AG04449 (cell line): ENCODE measurements at regions not wholly inside any gene's neighbourhood (a gene's known extent, or its start where the extent isn't known, plus 50 kb on each side); places are given as distances from the start of the nearest gene placed in this dataset.

Experiments
- CTCF ChIA-PET: fragments of 350-600 bp; formaldehyde crosslinking; extraction: SDS; loops from one replicate; lab custom pipeline; 2021; ENCODE audit warnings: antibody characterized with exemption; lab: Yijun Ruan, JAX
- POLR2A ChIA-PET: fragments of 400-600, 350-600 bp; formaldehyde crosslinking; extraction: SDS; loops from one replicate; lab custom pipeline; 2020; ENCODE audit warnings: antibody characterized with exemption, inconsistent platforms; lab: Yijun Ruan, JAX
- DNase-seq: peaks from one replicate; pipeline ENCODE4 v3.0.0-alpha.2; 2010; ENCODE audit warnings: low read depth, low spot score
- H3K4me3 ChIP-seq: 2 replicates; pipeline ENCODE4 v1.5.1; 2011; ENCODE audit warnings: low read depth, mild to moderate bottlenecking, control low read depth, low read length
- TF ChIP-seq, protein P1 (sequence below): IDR thresholded peaks from one replicate; pipeline ENCODE4 v1.5.1; 2011; ENCODE audit warnings: mild to moderate bottlenecking, moderate library complexity, low read length, control low read depth, inconsistent platforms; ENCODE audit not compliant: insufficient read depth; ENCODE audit errors: missing control alignments

DNA sequence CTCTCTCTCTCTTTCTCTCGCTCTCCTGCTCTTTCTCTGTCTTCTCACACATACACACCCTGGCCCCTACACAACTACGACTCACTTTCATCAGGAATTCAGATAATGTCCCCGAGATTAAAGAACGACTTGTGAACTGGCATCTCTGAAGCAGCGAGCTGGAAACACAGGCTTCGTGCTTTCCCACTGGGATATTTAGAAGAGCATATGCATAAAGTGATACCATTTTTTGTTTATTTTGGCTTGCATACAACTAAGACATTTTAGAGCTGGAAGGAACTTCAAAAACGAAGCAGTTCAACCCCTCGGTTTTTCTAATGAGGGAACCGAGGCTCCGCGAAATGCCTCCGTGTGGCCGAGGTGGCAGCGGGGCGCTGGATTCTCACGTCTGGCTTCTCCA lies 88.6 kb downstream of the ZBTB18 start:
- POLR2A ChIA-PET: no interaction called here
- CTCF ChIA-PET: interaction anchor here (1.1 kb wide), 1 partner anchor 9 kb away, joined by 4 read pairs; no protein-coding TSS in a partner anchor
- TF ChIP-seq, protein P1, sequence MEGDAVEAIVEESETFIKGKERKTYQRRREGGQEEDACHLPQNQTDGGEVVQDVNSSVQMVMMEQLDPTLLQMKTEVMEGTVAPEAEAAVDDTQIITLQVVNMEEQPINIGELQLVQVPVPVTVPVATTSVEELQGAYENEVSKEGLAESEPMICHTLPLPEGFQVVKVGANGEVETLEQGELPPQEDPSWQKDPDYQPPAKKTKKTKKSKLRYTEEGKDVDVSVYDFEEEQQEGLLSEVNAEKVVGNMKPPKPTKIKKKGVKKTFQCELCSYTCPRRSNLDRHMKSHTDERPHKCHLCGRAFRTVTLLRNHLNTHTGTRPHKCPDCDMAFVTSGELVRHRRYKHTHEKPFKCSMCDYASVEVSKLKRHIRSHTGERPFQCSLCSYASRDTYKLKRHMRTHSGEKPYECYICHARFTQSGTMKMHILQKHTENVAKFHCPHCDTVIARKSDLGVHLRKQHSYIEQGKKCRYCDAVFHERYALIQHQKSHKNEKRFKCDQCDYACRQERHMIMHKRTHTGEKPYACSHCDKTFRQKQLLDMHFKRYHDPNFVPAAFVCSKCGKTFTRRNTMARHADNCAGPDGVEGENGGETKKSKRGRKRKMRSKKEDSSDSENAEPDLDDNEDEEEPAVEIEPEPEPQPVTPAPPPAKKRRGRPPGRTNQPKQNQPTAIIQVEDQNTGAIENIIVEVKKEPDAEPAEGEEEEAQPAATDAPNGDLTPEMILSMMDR: no peak
- no peak for DNase-seq
- H3K4me3 ChIP-seq: no peak overlapping the region

DNA sequence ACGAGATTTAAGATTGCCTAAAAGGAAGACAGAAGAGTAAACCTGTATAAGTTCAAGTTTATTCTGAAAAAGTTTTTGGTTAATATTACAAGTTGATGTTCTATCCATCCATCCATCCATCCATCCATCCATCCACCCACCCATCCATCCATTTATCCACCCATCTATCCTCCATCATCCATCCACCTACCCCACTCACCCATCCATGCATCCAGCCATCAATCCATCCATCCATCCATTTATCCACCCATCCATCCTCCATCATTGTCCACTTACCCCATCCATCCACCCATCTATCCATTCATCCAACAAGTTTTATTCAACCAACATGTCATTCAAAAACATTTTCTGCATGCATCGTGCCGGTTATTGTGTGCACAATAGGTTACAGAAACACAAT lies 89.3 kb downstream of the ZBTB18 start:
- ChIA-PET POLR2A (no interaction called here), CTCF (no interaction called here)
- H3K4me3 ChIP-seq: no peak overlapping the region

DNA sequence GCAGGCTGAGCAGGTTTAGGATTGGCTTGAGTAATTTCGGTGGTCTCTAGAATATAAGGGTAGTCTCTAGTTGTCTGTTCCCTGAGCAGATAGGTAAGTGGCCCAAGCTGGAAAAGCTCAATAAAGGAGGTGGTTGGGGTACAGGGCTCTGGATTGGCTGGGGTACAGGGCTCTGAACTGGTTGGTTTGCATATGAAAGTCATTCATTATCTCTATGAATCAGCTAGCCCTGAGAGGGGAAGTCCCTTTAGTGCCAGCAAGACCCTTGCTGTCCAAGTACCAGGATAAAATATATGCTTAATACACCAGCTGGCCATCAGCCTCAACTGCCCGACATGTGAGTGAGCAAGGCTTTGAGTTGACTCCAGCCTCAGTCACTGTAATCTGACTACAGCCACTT lies 93.0 kb downstream of the ZBTB18 start:
- ChIA-PET POLR2A (no interaction called here), CTCF (interaction anchor here (1.5 kb wide), 1 partner anchor 17 kb away, joined by 5 read pairs; no protein-coding TSS in a partner anchor)
- TF ChIP-seq, protein P1: no peak
- DNase-seq: no peak
- H3K4me3 ChIP-seq: no peak overlapping the region

More for the DNA sequence above, 89.3 kb downstream of the ZBTB18 start:
- no peak for DNase-seq
- TF ChIP-seq, protein P1: no peak

DNA sequence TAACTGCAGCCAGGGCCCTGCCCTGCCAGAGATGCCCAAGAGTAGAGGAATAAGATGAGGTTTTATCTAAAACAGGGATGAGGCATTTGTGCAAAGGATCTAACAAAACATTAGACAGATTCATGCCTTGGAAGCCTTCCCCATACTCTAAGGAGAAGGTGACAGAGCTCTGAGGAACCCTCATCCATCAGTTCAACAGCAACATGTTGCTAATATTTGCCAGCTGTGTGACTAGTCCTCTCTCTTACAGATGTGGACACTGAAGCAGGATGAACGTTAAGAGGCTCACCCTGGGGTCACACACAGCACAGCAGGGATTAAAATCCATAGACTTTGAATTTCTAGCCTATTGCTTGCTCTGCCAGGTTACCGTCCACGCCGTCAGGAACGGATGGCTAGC lies 99.0 kb downstream of the ZBTB18 start:
- DNase-seq: no peak
- TF ChIP-seq, protein P1: no peak
- ChIA-PET POLR2A (no interaction called here), CTCF (interaction anchor here (1.2 kb wide), 1 partner anchor 19 kb away, joined by 5 read pairs; no protein-coding TSS in a partner anchor)
- H3K4me3 ChIP-seq: no peak overlapping the region

DNA sequence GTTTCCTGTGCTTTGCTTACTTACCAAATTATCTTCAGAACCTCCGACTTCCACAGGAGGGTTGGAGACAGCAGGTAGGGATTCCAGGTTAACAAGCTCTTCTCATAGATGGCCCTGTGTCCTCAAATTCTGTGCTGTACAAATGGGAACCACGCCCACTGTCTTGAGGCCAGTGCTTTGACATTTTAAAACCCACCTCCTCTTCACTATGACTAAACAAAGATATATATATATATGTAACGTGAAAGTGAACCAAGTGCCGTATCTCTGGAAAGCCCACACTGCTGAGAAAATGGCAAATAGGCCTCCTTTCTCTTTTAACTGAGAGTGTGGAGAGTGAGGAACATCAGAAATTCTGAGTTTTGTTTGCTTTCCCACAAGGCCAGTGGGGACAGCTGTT lies 99.6 kb downstream of the ZBTB18 start:
- ChIA-PET CTCF (interaction anchor here (1.2 kb wide), 1 partner anchor 19 kb away, joined by 5 read pairs; no protein-coding TSS in a partner anchor), POLR2A (no interaction called here)
- no peak for DNase-seq
- TF ChIP-seq, protein P1: no peak
- no peak overlapping the region for H3K4me3 ChIP-seq

DNA sequence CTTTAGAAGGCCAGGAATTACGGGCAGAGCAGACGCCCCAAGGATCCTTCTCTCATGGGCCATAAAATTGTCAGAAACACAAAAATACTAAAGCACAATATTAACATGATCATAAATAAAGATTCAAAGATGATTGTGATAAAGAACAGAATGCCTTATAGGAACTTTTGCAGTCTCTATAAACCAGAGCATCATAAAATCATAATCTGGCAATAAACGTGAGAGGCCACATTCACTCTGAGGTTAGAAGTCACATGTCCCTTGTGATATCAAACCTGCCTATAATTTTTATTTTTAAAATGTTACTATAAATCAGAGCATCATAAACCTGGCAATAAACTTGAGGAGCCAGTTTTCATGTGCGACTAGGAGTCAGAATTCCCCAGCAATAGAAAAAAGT lies 100.5 kb downstream of the ZBTB18 start:
- TF ChIP-seq, protein P1: no peak
- no peak for DNase-seq
- H3K4me3 ChIP-seq: no peak overlapping the region
- POLR2A ChIA-PET: no interaction called here
- CTCF ChIA-PET: no interaction called here
